Endothelial cell of umbilical vein (primary cell): ENCODE measurements at regions not wholly inside any gene's neighbourhood (a gene's known extent, or its start where the extent isn't known, plus 50 kb on each side); places are given as distances from the start of the nearest gene placed in this dataset.

Source experiments
- BruUV-seq: library from RNA; stranded (reverse); fragments of 400-500 nt; replicated peaks from 2 replicates; lab custom pipeline; 2021; lab: Mats Ljungman, UMichigan
- CTCF ChIA-PET: fragments of 300-600, 350-600 bp; sonication (Branson Sonifier 250); formaldehyde crosslinking; loops from one replicate; lab custom pipeline; 2021; ENCODE audit warnings: antibody characterized with exemption, inconsistent platforms; lab: Charles Lee
- POLR2A ChIA-PET: fragments of 300-600, 350-600 bp; sonication (Branson Sonifier 250); formaldehyde crosslinking; loops from one replicate; lab custom pipeline; 2021; ENCODE audit warnings: antibody characterized with exemption, inconsistent platforms; lab: Charles Lee
- DNase-seq: peaks from one replicate; pipeline ENCODE4 v3.0.0-alpha.2; 2011; ENCODE audit warnings: low read depth, low spot score
- FAIRE-seq: peaks from 2 replicates; lab custom pipeline; 2011; peaks lifted over from hg19 to GRCh38; lab: Jason Lieb, UNC
- H2AFZ ChIP-seq: 2 replicates; pipeline ENCODE4 v1.6.0; 2012; ENCODE audit warnings: low read depth, low read length, control low read depth, inconsistent platforms
- H3K27ac ChIP-seq: 2 replicates; pipeline ENCODE4 v1.5.1; 2011; ENCODE audit warnings: low read depth, mild to moderate bottlenecking, control low read depth, low read length, moderate library complexity; ENCODE audit not compliant: insufficient read depth
- H3K27me3 ChIP-seq, 2 experiments: 2 replicates each; pipeline versions ENCODE4 v1.6.0 to v1.6.1; 2011; ENCODE audit warnings: low read length in 2 of 2, mixed read lengths in 1 of 2; ENCODE audit not compliant: control insufficient read depth in 2 of 2, insufficient read depth in 2 of 2
- H3K36me3 ChIP-seq, 2 experiments: 2 replicates in 1 of 2; 3 replicates in 1 of 2; pipeline ENCODE4 v1.5.1; 2011; ENCODE audit warnings: low read length in 2 of 2, mild to moderate bottlenecking in 1 of 2, moderate library complexity in 1 of 2; ENCODE audit not compliant: control insufficient read depth in 2 of 2, insufficient read depth in 2 of 2; ENCODE audit errors: extremely low read depth in 1 of 2
- H3K4me1 ChIP-seq: 3 replicates; pipeline ENCODE4 v1.5.1; 2011; ENCODE audit warnings: mild to moderate bottlenecking, low read length; ENCODE audit not compliant: control insufficient read depth, insufficient read depth; ENCODE audit errors: extremely low read depth
- H3K4me2 ChIP-seq: 2 replicates; pipeline ENCODE4 v1.6.1; 2011; ENCODE audit warnings: low read length, control low read depth, mixed read lengths; ENCODE audit not compliant: insufficient read depth
- H3K4me3 ChIP-seq, 3 experiments: fragments of 200-600 bp in 1 of 3; sonication (generic), shearing (Covaris generic) in 1 of 3; replicated peaks in 1 of 3; 2 replicates each; pipeline ENCODE4 v1.5.1; 2011 to 2016; ENCODE audit warnings: control low read depth in 3 of 3, low read length in 3 of 3, mild to moderate bottlenecking in 2 of 3, inconsistent platforms in 1 of 3, low read depth in 1 of 3, moderate library complexity in 1 of 3; ENCODE audit not compliant: insufficient read depth in 1 of 3
- H3K79me2 ChIP-seq: 2 replicates; pipeline ENCODE4 v1.6.0; 2012; ENCODE audit warnings: low read length, inconsistent platforms; ENCODE audit not compliant: control insufficient read depth, insufficient read depth
- H3K9ac ChIP-seq: replicated peaks from 2 replicates; pipeline ENCODE3; 2011; ENCODE audit warnings: low read length, control low read depth; ENCODE audit not compliant: insufficient read depth; ENCODE audit errors: extremely low read depth
- H3K9me1 ChIP-seq: replicated peaks from 3 replicates; pipeline ENCODE4 v1.6.0; 2011; ENCODE audit warnings: mild to moderate bottlenecking, low read length; ENCODE audit not compliant: control insufficient read depth, insufficient read depth; ENCODE audit errors: extremely low read depth
- H3K9me3 ChIP-seq: replicated peaks from 2 replicates; pipeline ENCODE4 v1.5.1; 2012; ENCODE audit warnings: low read length, inconsistent platforms; ENCODE audit not compliant: control insufficient read depth, insufficient read depth
- H4K20me1 ChIP-seq: replicated peaks from 2 replicates; pipeline ENCODE3; 2011; ENCODE audit warnings: mild to moderate bottlenecking, low read length; ENCODE audit not compliant: control insufficient read depth, insufficient read depth; ENCODE audit errors: extremely low read depth
- CTCF ChIP-seq, 2 donors: IDR thresholded peaks; 1 replicate in 1 of 2; 2 replicates in 1 of 2; pipeline ENCODE4 v1.5.1; 2011; ENCODE audit warnings: low read length in 2 of 2, mild to moderate bottlenecking in 2 of 2, moderate library complexity in 2 of 2, control low read depth in 1 of 2, inconsistent platforms in 1 of 2, low read depth in 1 of 2; ENCODE audit not compliant: insufficient read depth in 1 of 2; ENCODE audit errors: extremely low read depth in 1 of 2
- EZH2 ChIP-seq: IDR thresholded peaks from 2 replicates; pipeline ENCODE4 v1.6.1; 2012; ENCODE audit warnings: borderline replicate concordance, low read depth, mild to moderate bottlenecking, moderate library complexity, low read length, inconsistent platforms; ENCODE audit not compliant: severe bottlenecking
- GATA2 ChIP-seq: IDR thresholded peaks from 2 replicates; pipeline ENCODE4 v1.7.0; 2011; ENCODE audit warnings: low read depth, mild to moderate bottlenecking, moderate library complexity, mixed read lengths, low read length; ENCODE audit not compliant: insufficient read length, insufficient read depth
- MAX ChIP-seq: IDR thresholded peaks from 2 replicates; pipeline ENCODE4 v1.6.1; 2011; ENCODE audit not compliant: insufficient read depth, insufficient read length
- MYC ChIP-seq: IDR thresholded peaks from one replicate; pipeline ENCODE4 v1.6.1; 2011; ENCODE audit warnings: mild to moderate bottlenecking, low read depth, low read length
- POLR2A ChIP-seq: IDR thresholded peaks from 2 replicates; pipeline ENCODE4 v1.6.1; 2012; ENCODE audit warnings: low read depth, mild to moderate bottlenecking, control low read depth, low read length
- POLR2AphosphoS5 ChIP-seq: IDR thresholded peaks from 2 replicates; pipeline ENCODE4 v1.6.1; 2012; ENCODE audit warnings: low read depth, mild to moderate bottlenecking, control low read depth, low read length, moderate library complexity; ENCODE audit not compliant: insufficient read depth
- dilution Hi-C: fragments of 300-500 bp; cut with MboI; formaldehyde crosslinking; loops from one replicate; pipeline ENCODE4 v1.15.0; 2019; ENCODE audit warnings: low sequenced_read_pairs; ENCODE audit not compliant: extremely low pct_ligation_motif_present
- intact Hi-C: fragments of 100-400 bp; cut with micrococcal nuclease; formaldehyde crosslinking; loops from one replicate; pipeline ENCODE4 v1.10.0; 2022

GRCh38 chr1:30226648-30227047 lies 496.7 kb downstream of the MATN1 start:
- no peaks in the 10 kb centered on the region for H3K36me3 ChIP-seq
- ChIA-PET CTCF (no interaction called here), POLR2A (no interaction called here)
- no peaks in the 10 kb centered on the region for H3K9me1 ChIP-seq
- dilution Hi-C loops, result no loop called here
- no peaks in the 10 kb centered on the region for H3K79me2 ChIP-seq
- no peaks in the 10 kb centered on the region for H3K9me3 ChIP-seq
- no peak overlapping the region for H3K4me2 ChIP-seq
- H3K4me3 ChIP-seq, result no peak overlapping the region
- H3K4me1 ChIP-seq, result no peaks in the 10 kb centered on the region
- no peak overlapping the region for H3K9ac ChIP-seq
- no peak overlapping the region for H3K27ac ChIP-seq
- DNase-seq (no peak), FAIRE-seq (no peak)
- H3K27me3 ChIP-seq, result no peaks in the 10 kb centered on the region
- intact Hi-C loops, result no loop called here
- H2AFZ ChIP-seq, result no peak overlapping the region
- TF ChIP-seq MYC, result no peak
- TF ChIP-seq POLR2AphosphoS5, result no peak
- no peak for TF ChIP-seq POLR2A
- TF ChIP-seq EZH2, result no peak
- TF ChIP-seq MAX, result no peak
- TF ChIP-seq CTCF (IDR thresholded peaks at IDR 0.05; ENCODE audit: extremely low read depth in 1 of 2, insufficient read depth in 1 of 2, low read depth in 1 of 2, low read length in 2 of 2), result no peak
- H4K20me1 ChIP-seq, result no peaks in the 10 kb centered on the region
- no TSS peak for BruUV-seq

GRCh38 chr1:30225357-30225756 lies 498.0 kb downstream of the MATN1 start:
- dilution Hi-C loops (no loop called here), intact Hi-C loops (no loop called here)
- Histone ChIP-seq H3K9me1 (no peaks in the 10 kb centered on the region), H3K27me3 (no peaks in the 10 kb centered on the region), H3K4me3 (no peak overlapping the region), H2AFZ (no peak overlapping the region), H3K4me2 (no peak overlapping the region), H3K27ac (no peak overlapping the region), H3K4me1 (no peaks in the 10 kb centered on the region), H3K79me2 (no peaks in the 10 kb centered on the region), H3K9me3 (no peaks in the 10 kb centered on the region), H3K9ac (no peak overlapping the region), H3K36me3 (no peaks in the 10 kb centered on the region), H4K20me1 (no peaks in the 10 kb centered on the region)
- ChIA-PET CTCF (no interaction called here), POLR2A (no interaction called here)
- DNase-seq (no peak), FAIRE-seq (no peak)
- TF ChIP-seq POLR2A (no peak), POLR2AphosphoS5 (no peak), GATA2 (no peak), EZH2 (no peak)
- no TSS peak for BruUV-seq
